Ishikawa (cell line): ENCODE measurements at regions not wholly inside any gene's neighbourhood (a gene's known extent, or its start where the extent isn't known, plus 50 kb on each side); places are given as distances from the start of the nearest gene placed in this dataset.

ENCODE experiments used
- CEBPB ChIP-seq: IDR thresholded peaks from 2 replicates; pipeline ENCODE4 v1.6.1; 2012
- CREB1 ChIP-seq: IDR thresholded peaks from 2 replicates; pipeline ENCODE4 v1.6.1; 2012; ENCODE audit warnings: low read depth
- EGR1 ChIP-seq: IDR thresholded peaks from 2 replicates; pipeline ENCODE4 v1.6.1; 2012
- EP300 ChIP-seq: IDR thresholded peaks from 2 replicates; pipeline ENCODE4 v1.6.1; 2012; ENCODE audit warnings: borderline replicate concordance
- FOXM1 ChIP-seq: IDR thresholded peaks from 2 replicates; pipeline ENCODE4 v1.6.1; 2012; ENCODE audit warnings: low read depth, borderline replicate concordance
- NFIC ChIP-seq: IDR thresholded peaks from 2 replicates; pipeline ENCODE4 v1.6.1; 2012
- RAD21 ChIP-seq: IDR thresholded peaks from 2 replicates; pipeline ENCODE4 v1.6.1; 2012; ENCODE audit warnings: low read depth
- TAF1 ChIP-seq: IDR thresholded peaks from 2 replicates; pipeline ENCODE4 v1.6.1; 2012; ENCODE audit warnings: low read depth, mild to moderate bottlenecking
- TEAD4 ChIP-seq: IDR thresholded peaks from 2 replicates; pipeline ENCODE4 v1.6.1; 2012
- YY1 ChIP-seq: IDR thresholded peaks from 2 replicates; pipeline ENCODE4 v1.6.1; 2012; ENCODE audit warnings: low read depth
- ZBTB7A ChIP-seq: IDR thresholded peaks from 2 replicates; pipeline ENCODE4 v1.6.1; 2012; ENCODE audit warnings: low read depth
- TF ChIP-seq, protein P1 (sequence below): IDR thresholded peaks from 2 replicates; pipeline ENCODE4 v1.6.1; 2012; ENCODE audit warnings: low read depth, mild to moderate bottlenecking
- TF ChIP-seq, protein P2 (sequence below): IDR thresholded peaks from 2 replicates; pipeline ENCODE4 v1.6.1; 2012
- TF ChIP-seq, protein P3 (sequence below): IDR thresholded peaks from 2 replicates; pipeline ENCODE4 v1.6.1; 2012

DNA sequence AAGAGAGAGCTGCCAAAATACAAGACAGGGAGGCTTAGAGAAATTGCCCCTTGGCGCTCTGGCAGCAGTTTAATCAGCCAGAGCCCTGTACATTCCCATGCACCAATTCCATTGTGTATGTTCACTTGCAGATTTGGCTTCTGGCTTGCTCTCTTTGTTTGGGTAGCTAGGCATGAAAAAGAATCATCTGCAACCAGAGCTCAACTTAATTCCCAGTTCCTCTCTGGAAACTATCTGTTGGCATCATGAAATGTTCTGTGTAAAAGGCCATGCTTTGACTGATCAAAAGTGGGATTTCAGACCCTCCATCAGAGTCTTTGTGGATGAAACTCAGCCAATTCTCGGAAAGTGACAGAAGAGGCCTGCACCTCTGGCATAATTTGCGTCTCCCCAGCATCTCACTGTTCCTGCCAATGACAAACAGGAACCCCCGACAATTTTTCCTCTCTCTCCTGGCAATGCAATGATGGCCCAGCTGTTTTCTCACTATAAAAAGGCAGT is 53.8 kb upstream of the RAD23B start:
- TF ChIP-seq EP300 (no peak), TAF1 (no peak), EGR1 (no peak), NFIC (no peak), TEAD4 (no peak), YY1 (no peak), CEBPB (no peak), RAD21 (no peak), FOXM1 (no peak), CREB1 (no peak), ZBTB7A (no peak)
- TF ChIP-seq, protein P1, sequence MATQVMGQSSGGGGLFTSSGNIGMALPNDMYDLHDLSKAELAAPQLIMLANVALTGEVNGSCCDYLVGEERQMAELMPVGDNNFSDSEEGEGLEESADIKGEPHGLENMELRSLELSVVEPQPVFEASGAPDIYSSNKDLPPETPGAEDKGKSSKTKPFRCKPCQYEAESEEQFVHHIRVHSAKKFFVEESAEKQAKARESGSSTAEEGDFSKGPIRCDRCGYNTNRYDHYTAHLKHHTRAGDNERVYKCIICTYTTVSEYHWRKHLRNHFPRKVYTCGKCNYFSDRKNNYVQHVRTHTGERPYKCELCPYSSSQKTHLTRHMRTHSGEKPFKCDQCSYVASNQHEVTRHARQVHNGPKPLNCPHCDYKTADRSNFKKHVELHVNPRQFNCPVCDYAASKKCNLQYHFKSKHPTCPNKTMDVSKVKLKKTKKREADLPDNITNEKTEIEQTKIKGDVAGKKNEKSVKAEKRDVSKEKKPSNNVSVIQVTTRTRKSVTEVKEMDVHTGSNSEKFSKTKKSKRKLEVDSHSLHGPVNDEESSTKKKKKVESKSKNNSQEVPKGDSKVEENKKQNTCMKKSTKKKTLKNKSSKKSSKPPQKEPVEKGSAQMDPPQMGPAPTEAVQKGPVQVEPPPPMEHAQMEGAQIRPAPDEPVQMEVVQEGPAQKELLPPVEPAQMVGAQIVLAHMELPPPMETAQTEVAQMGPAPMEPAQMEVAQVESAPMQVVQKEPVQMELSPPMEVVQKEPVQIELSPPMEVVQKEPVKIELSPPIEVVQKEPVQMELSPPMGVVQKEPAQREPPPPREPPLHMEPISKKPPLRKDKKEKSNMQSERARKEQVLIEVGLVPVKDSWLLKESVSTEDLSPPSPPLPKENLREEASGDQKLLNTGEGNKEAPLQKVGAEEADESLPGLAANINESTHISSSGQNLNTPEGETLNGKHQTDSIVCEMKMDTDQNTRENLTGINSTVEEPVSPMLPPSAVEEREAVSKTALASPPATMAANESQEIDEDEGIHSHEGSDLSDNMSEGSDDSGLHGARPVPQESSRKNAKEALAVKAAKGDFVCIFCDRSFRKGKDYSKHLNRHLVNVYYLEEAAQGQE = no peak
- TF ChIP-seq, protein P2, sequence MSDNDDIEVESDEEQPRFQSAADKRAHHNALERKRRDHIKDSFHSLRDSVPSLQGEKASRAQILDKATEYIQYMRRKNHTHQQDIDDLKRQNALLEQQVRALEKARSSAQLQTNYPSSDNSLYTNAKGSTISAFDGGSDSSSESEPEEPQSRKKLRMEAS = no peak
- TF ChIP-seq, protein P3, sequence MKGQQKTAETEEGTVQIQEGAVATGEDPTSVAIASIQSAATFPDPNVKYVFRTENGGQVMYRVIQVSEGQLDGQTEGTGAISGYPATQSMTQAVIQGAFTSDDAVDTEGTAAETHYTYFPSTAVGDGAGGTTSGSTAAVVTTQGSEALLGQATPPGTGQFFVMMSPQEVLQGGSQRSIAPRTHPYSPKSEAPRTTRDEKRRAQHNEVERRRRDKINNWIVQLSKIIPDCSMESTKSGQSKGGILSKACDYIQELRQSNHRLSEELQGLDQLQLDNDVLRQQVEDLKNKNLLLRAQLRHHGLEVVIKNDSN = no peak
